HG02623 (cell line): ENCODE measurements at regions not wholly inside any gene's neighbourhood (a gene's known extent, or its start where the extent isn't known, plus 50 kb on each side); places are given as distances from the start of the nearest gene placed in this dataset.
"Not testable (repeated sequence)": the region's sequence is repeated elsewhere in the genome, so short reads cannot be mapped to it uniquely, and the experiment has no call there.

Experiments
- ATAC-seq: cut with Tn5 transposase; IDR thresholded peaks from one replicate; pipeline ENCODE4 v1.9.1; 2021; ENCODE audit warnings: moderate library complexity; ENCODE audit not compliant: unreplicated experiment

DNA sequence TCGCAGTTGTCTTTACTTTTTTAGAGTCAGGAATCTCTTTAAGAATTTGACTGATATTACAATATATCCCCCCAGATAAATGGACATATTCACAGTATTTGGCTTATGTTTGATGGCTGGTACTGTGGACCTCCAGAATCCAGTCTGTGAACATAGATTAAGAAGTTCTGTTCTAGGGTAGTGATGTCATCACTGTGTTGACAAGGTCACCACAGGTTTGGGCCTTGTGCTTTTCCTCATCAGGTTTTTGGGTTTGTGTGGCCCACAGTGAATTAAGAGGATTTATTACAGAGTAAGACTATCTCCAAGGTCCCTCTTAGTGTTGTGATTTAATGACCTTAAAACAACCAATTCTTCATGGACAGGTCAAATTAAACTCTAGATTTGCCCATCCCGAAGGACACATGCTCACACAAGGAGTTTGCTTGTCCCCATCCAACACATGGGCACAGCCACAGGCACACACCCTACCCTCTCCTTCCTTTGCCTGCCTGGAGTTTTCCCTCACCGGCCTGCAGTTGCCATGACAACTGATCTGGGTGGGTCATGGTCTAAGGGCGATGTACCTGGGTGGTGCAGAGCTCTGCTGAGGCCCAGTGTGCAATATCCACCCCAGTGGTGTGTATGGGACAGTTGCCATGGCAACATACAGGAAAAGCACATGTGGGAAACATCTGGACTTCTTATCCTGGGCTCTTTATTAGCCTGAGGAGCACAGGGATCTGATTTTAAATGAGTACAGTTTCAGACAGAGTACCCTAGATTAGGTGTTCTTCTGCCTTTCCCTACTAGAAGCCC is 98.6 kb downstream of the NAV1 start:
- ATAC-seq: no peak

DNA sequence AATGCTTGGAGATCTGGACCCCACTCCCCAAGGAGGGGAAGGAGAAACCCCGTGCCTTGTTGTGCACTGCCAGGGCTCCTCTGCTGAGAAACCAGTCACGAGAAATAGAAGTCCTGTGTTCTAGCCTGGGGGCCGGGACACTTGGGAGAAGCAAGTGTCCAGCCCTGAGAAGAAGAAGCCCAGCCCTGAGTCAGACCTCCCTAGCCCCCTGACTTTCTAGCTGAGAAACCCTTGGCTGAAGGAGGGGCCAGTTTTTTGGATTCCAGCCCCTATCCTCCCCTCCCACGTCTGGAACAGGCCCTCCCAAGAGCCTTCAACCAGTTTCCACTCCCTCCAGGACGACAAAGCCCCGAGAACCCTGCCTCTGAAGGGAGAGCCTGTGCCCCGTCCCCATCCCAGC is 100.5 kb downstream of the NAV1 start:
- no peak for ATAC-seq

- no peak for ATAC-seq
These were observed 100.9 kb downstream of the NAV1 start for GRCh38 chr1:201639826-201640225.

- no peak for ATAC-seq
These were observed 101.7 kb downstream of the NAV1 start for GRCh38 chr1:201640624-201641023.

GRCh38 chr1:201641524-201642253 is 102.8 kb downstream of the NAV1 start:
- ATAC-seq: no peak

- ATAC-seq: no peak
These were observed 104.8 kb downstream of the NAV1 start for GRCh38 chr1:201643835-201644104.

- ATAC-seq: no peak
These were observed 105.3 kb downstream of the NAV1 start for GRCh38 chr1:201644197-201644596.

DNA sequence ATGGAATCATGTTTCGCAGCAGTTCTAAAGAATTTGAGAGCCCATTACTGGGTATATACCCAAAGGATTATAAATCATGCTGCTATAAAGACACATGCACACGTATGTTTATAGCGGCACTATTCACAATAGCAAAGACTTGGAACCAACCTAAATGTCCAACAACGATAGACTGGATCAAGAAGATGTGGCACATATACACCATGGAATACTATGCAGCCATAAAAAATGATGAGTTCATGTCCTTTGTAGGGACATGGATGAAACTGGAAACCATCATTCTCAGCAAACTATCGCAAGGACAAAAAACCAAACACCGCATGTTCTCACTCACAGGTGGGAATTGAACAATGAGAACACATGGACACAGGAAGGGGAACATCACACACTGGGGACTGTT is 106.1 kb downstream of the NAV1 start:
- not testable (repeated sequence) for ATAC-seq

- no peak for ATAC-seq
These were observed 107.0 kb downstream of the NAV1 start for GRCh38 chr1:201645956-201646355.

DNA sequence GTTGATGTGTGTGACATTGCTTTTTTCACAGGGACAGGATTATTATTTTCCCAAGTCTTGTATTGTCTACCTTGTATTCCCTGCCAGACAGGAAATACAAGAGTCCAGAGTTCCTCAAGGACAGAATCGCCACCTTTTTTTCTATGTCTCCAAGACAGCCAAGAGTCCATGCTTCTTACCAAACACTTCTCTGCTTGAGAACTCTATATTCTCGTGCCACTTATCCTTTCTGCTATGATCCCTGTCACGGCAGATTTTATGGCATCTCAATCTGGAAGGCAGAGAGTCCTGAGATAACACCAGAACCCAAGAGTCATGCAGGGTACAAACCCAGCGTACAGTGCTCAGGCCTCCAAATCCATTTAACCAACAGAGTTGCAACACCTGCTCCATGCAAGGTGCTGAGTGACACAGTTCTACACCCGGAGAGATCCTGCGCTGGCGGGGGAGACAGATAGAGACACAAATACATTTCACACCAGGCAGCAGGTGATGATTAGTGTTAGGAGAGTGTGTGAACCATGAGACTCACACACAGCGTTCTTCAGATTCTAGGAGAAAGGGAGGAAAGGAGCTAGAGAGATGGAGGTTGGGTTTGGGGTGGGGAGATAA is 107.6 kb downstream of the NAV1 start:
- no peak for ATAC-seq

DNA sequence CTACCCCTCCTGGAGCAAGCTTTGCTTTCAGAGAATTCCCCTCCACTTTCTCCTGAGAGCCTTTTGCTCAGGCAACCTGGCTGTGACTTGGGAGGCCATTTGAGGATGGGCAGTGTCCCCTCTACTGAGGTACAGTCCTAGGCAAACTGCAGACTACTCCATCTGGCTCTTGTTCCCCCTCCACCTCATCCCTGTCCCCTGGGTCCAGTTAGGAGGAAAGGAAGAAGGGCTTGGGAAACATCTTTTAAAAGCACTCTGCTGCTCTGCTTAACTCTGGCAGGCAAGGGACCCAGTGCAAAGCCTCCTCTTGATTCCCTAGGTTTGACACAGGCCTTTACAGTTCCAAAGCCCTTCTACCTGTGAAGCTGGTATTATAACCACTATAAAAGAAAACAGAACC is 108.2 kb downstream of the NAV1 start:
- no peak for ATAC-seq

GRCh38 chr1:201647722-201648065 is 108.8 kb downstream of the NAV1 start:
- ATAC-seq: no peak

GRCh38 chr1:201648066-201648906 is 109.4 kb downstream of the NAV1 start:
- no peak for ATAC-seq

GRCh38 chr1:201648907-201649721 is 110.2 kb downstream of the NAV1 start:
- ATAC-seq: no peak

GRCh38 chr1:201649761-201650622 is 111.1 kb downstream of the NAV1 start:
- ATAC-seq: no peak

GRCh38 chr1:201650623-201650933 is 111.7 kb downstream of the NAV1 start:
- ATAC-seq: no peak

DNA sequence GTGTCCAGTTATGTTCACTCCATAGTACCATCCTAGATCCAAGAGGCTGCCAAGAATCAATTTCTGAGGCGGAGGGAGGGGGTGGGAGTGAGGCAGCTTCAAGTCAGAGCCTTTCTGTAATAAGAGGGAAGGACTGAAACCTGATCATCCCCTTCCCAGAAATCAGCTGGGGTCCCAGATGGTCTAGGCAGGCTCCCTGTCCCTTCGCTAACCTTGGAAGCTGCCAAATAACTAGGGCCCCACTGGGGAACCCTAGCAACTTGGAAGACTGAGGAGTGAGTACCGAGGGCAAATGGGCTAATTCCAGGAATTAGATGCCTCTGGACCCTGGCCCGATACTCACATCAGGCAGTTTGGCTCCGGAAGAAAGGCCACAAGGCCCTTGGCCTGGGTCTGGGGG is 113.3 kb downstream of the NAV1 start:
- ATAC-seq: no peak

DNA sequence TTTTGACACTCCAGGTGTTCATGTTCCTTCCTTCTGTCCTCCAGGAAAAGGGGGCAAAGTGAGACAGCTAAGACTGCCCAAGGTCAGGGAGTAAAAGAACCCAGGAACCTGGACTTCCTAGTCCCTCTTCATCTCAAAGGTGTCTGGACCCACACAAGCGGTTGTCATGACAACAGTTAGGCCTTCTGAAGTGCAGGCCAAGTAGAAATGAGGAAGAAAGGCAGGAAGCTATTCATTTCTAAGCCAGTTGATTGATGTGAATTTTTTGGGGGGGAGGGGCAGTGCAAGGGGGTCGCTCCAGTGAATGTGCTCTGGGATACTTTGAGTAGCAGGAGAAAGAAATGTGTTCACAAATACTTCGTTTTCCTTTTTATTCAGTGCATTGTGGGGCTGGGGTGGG is 114.3 kb downstream of the NAV1 start:
- no peak for ATAC-seq

DNA sequence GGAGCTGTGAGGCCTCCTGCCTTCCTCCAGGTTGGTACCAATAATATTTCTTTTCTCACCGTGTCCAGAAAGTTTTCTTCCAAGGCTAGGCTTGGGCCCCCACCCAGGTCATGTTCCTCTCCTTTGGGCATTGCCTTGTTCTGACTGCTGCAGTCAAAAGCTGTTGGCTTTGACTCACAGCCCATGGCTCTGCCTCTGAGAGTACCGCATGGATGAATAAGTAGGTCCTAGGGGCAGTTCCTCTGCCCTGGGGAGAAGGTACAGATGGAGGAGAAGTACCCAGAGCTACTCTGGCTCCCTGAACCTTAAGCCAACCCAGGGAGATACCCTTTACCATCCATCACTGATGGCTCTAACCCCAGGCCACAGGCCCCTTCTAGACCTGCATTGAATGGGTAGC is 115.0 kb downstream of the NAV1 start:
- ATAC-seq: no peak

DNA sequence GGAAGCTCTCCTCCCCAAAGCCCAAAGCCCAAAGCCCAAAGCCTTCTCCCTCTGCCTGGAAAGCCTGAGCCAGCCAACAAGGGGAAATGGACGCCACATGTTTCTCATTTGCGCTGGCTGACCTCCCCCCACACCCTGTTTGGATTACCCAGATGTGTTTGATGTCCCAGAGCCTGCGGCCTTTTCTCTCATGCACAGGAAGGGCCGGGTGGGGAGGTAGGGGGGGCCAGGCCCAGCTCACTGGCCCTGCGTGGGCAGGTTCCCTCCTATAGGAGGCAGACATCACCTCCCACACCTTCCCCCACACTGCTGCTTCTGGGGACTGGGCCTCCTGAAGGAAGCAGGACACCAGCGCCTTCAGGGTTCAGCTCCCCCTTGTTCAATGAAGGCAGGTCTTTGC is 116.3 kb downstream of the NAV1 start:
- ATAC-seq: no peak
